ENCODE measurements at regions not wholly inside any gene's neighbourhood (a gene's known extent, or its start where the extent isn't known, plus 50 kb on each side); places are given as distances from the start of the nearest gene placed in this dataset.

- no peaks in the 10 kb centered on the region for H3K27me3 Mint-ChIP-seq
- no peak overlapping the region for H3K27ac Mint-ChIP-seq
- H3K9me3 Mint-ChIP-seq: no peaks in the 10 kb centered on the region
- H3K4me1 Mint-ChIP-seq (ENCODE audit: low read depth): no peaks in the 10 kb centered on the region
- DNase-seq: no peak
- H3K4me3 Mint-ChIP-seq: no peak overlapping the region
- H3K36me3 Mint-ChIP-seq (ENCODE audit: low read depth): no peaks in the 10 kb centered on the region
These were observed 200.3 kb downstream of the FBXO15 start for GRCh38 chr18:73947180-73947921.

GRCh38 chr18:73945130-73945792 is 202.4 kb downstream of the FBXO15 start:
- H3K4me1 Mint-ChIP-seq (ENCODE audit: low read depth): no peaks in the 10 kb centered on the region
- no peak overlapping the region for H3K4me3 Mint-ChIP-seq
- H3K27ac Mint-ChIP-seq: no peak overlapping the region
- H3K36me3 Mint-ChIP-seq (ENCODE audit: low read depth): no peaks in the 10 kb centered on the region
- no peaks in the 10 kb centered on the region for H3K27me3 Mint-ChIP-seq
- no peaks in the 10 kb centered on the region for H3K9me3 Mint-ChIP-seq
- DNase-seq: no peak

GRCh38 chr18:73944715-73945114 is 202.9 kb downstream of the FBXO15 start:
- H3K4me3 Mint-ChIP-seq: no peak overlapping the region
- no peaks in the 10 kb centered on the region for H3K36me3 Mint-ChIP-seq (ENCODE audit: low read depth)
- no peak for DNase-seq
- no peaks in the 10 kb centered on the region for H3K4me1 Mint-ChIP-seq (ENCODE audit: low read depth)
- no peak overlapping the region for H3K27ac Mint-ChIP-seq
- no peaks in the 10 kb centered on the region for H3K9me3 Mint-ChIP-seq
- H3K27me3 Mint-ChIP-seq: no peaks in the 10 kb centered on the region

- Mint-ChIP-seq H3K9me3 (no peaks in the 10 kb centered on the region), H3K4me1 (ENCODE audit: low read depth) (no peaks in the 10 kb centered on the region), H3K27me3 (peaks cover 4% of the 10 kb centered on the region), H3K27ac (no peak overlapping the region), H3K4me3 (no peak overlapping the region), H3K36me3 (ENCODE audit: low read depth) (no peaks in the 10 kb centered on the region)
- no peak for DNase-seq
These were observed 203.9 kb downstream of the FBXO15 start for GRCh38 chr18:73943763-73944162.

- Mint-ChIP-seq H3K36me3 (ENCODE audit: low read depth) (no peaks in the 10 kb centered on the region), H3K9me3 (no peaks in the 10 kb centered on the region)
These were observed 204.7 kb downstream of the FBXO15 start for GRCh38 chr18:73942956-73943355.

GRCh38 chr18:73942081-73942625 is 205.5 kb downstream of the FBXO15 start:
- Mint-ChIP-seq H3K9me3 (no peaks in the 10 kb centered on the region), H3K27ac (no peak overlapping the region), H3K4me3 (no peak overlapping the region), H3K4me1 (ENCODE audit: low read depth) (no peaks in the 10 kb centered on the region), H3K36me3 (ENCODE audit: low read depth) (no peaks in the 10 kb centered on the region), H3K27me3 (peaks cover 4% of the 10 kb centered on the region)
- no peak for DNase-seq

More at GRCh38 chr18:73942956-73943355, 204.7 kb downstream of the FBXO15 start:
- no peaks in the 10 kb centered on the region for H3K4me1 Mint-ChIP-seq (ENCODE audit: low read depth)
- no peak overlapping the region for H3K27ac Mint-ChIP-seq
- no peak overlapping the region for H3K4me3 Mint-ChIP-seq
- DNase-seq: no peak
- peaks cover 4% of the 10 kb centered on the region for H3K27me3 Mint-ChIP-seq

GRCh38 chr18:73940721-73941120 is 206.9 kb downstream of the FBXO15 start:
- Mint-ChIP-seq H3K9me3 (no peaks in the 10 kb centered on the region), H3K27ac (no peak overlapping the region), H3K4me3 (no peak overlapping the region), H3K36me3 (ENCODE audit: low read depth) (no peaks in the 10 kb centered on the region), H3K27me3 (peaks cover 4% of the 10 kb centered on the region), H3K4me1 (ENCODE audit: low read depth) (no peaks in the 10 kb centered on the region)
- DNase-seq: no peak

GRCh38 chr18:73939391-73939790 is 208.2 kb downstream of the FBXO15 start:
- H3K4me3 Mint-ChIP-seq: no peak overlapping the region
- no peaks in the 10 kb centered on the region for H3K4me1 Mint-ChIP-seq (ENCODE audit: low read depth)
- H3K36me3 Mint-ChIP-seq (ENCODE audit: low read depth): no peaks in the 10 kb centered on the region
- no peaks in the 10 kb centered on the region for H3K9me3 Mint-ChIP-seq
- DNase-seq: no peak
- H3K27me3 Mint-ChIP-seq: peaks cover 4% of the 10 kb centered on the region
- H3K27ac Mint-ChIP-seq: no peak overlapping the region

GRCh38 chr18:73933685-73934084 is 213.9 kb downstream of the FBXO15 start:
- Mint-ChIP-seq H3K27me3 (no peaks in the 10 kb centered on the region), H3K4me3 (no peak overlapping the region), H3K9me3 (no peaks in the 10 kb centered on the region), H3K27ac (no peak overlapping the region), H3K4me1 (ENCODE audit: low read depth) (no peaks in the 10 kb centered on the region), H3K36me3 (ENCODE audit: low read depth) (no peaks in the 10 kb centered on the region)
- DNase-seq: no peak

GRCh38 chr18:73932976-73933375 is 214.7 kb downstream of the FBXO15 start:
- DNase-seq: no peak
- Mint-ChIP-seq H3K27ac (no peak overlapping the region), H3K27me3 (peaks cover 2% of the 10 kb centered on the region), H3K4me3 (no peak overlapping the region), H3K9me3 (no peaks in the 10 kb centered on the region), H3K4me1 (ENCODE audit: low read depth) (no peaks in the 10 kb centered on the region), H3K36me3 (ENCODE audit: low read depth) (no peaks in the 10 kb centered on the region)

GRCh38 chr18:73927496-73927895 is 220.1 kb downstream of the FBXO15 start:
- Mint-ChIP-seq H3K9me3 (no peaks in the 10 kb centered on the region), H3K27ac (no peak overlapping the region), H3K36me3 (ENCODE audit: low read depth) (no peaks in the 10 kb centered on the region), H3K4me1 (ENCODE audit: low read depth) (no peaks in the 10 kb centered on the region), H3K4me3 (no peak overlapping the region), H3K27me3 (peaks cover 10% of the 10 kb centered on the region)
- DNase-seq: no peak

- H3K27me3 Mint-ChIP-seq: peaks cover 13% of the 10 kb centered on the region
- H3K4me3 Mint-ChIP-seq: no peak overlapping the region
- no peaks in the 10 kb centered on the region for H3K36me3 Mint-ChIP-seq (ENCODE audit: low read depth)
- no peaks in the 10 kb centered on the region for H3K4me1 Mint-ChIP-seq (ENCODE audit: low read depth)
- H3K27ac Mint-ChIP-seq: no peak overlapping the region
- no peaks in the 10 kb centered on the region for H3K9me3 Mint-ChIP-seq
- no peak for DNase-seq
These were observed 222.8 kb downstream of the FBXO15 start for GRCh38 chr18:73924836-73925235.

GRCh38 chr18:73924307-73924706 is 223.3 kb downstream of the FBXO15 start:
- H3K4me1 Mint-ChIP-seq (ENCODE audit: low read depth): no peaks in the 10 kb centered on the region
- no peak overlapping the region for H3K4me3 Mint-ChIP-seq
- H3K27ac Mint-ChIP-seq: no peak overlapping the region
- no peaks in the 10 kb centered on the region for H3K9me3 Mint-ChIP-seq
- DNase-seq: no peak
- no peaks in the 10 kb centered on the region for H3K36me3 Mint-ChIP-seq (ENCODE audit: low read depth)
- peaks cover 13% of the 10 kb centered on the region for H3K27me3 Mint-ChIP-seq

- Mint-ChIP-seq H3K9me3 (no peaks in the 10 kb centered on the region), H3K27me3 (peaks cover 13% of the 10 kb centered on the region), H3K4me3 (no peak overlapping the region), H3K27ac (no peak overlapping the region), H3K4me1 (ENCODE audit: low read depth) (no peaks in the 10 kb centered on the region), H3K36me3 (ENCODE audit: low read depth) (no peaks in the 10 kb centered on the region)
- DNase-seq: no peak
These were observed 223.8 kb downstream of the FBXO15 start for GRCh38 chr18:73923866-73924265.

GRCh38 chr18:73920033-73920432 is 227.6 kb downstream of the FBXO15 start:
- no peak for DNase-seq
- H3K9me3 Mint-ChIP-seq: no peaks in the 10 kb centered on the region
- H3K36me3 Mint-ChIP-seq (ENCODE audit: low read depth): no peaks in the 10 kb centered on the region
- H3K27me3 Mint-ChIP-seq: peaks cover 10% of the 10 kb centered on the region
- H3K4me1 Mint-ChIP-seq (ENCODE audit: low read depth): no peaks in the 10 kb centered on the region
- H3K27ac Mint-ChIP-seq: no peak overlapping the region
- H3K4me3 Mint-ChIP-seq: no peak overlapping the region

All from activated T-cell treated with anti-CD3 and anti-CD28 coated beads, Interleukin-2, amount 50 U/mL, for 24 hours (primary cell).